Neural cell (in vitro differentiated cells): ENCODE measurements at regions not wholly inside any gene's neighbourhood (a gene's known extent, or its start where the extent isn't known, plus 50 kb on each side); places are given as distances from the start of the nearest gene placed in this dataset.

ENCODE experiments used
- CTCF ChIP-seq: fragments of 450-650 bp; IDR thresholded peaks from 2 replicates; pipeline ENCODE4 v1.5.1; 2014; ENCODE audit warnings: antibody characterized with exemption, mild to moderate bottlenecking, moderate library complexity; ENCODE audit not compliant: poor library complexity, severe bottlenecking
- EP300 ChIP-seq: fragments of 450-650 bp; conservative IDR thresholded peaks from 2 replicates; pipeline ENCODE4 v1.6.1; 2014; ENCODE audit warnings: antibody characterized with exemption, mild to moderate bottlenecking, moderate library complexity; ENCODE audit not compliant: poor library complexity, severe bottlenecking
- EZH2 ChIP-seq: fragments of 200-600, 300-800 bp; shearing (Covaris generic), sonication (generic); IDR thresholded peaks from 2 replicates; pipeline ENCODE4 v1.6.1; 2014; ENCODE audit warnings: antibody characterized with exemption, low read length, borderline replicate concordance, mild to moderate bottlenecking; ENCODE audit not compliant: insufficient read depth, poor library complexity, severe bottlenecking
- RAD21 ChIP-seq: fragments of 450-650 bp; conservative IDR thresholded peaks from 2 replicates; pipeline ENCODE4 v1.6.1; 2014; ENCODE audit warnings: antibody characterized with exemption, mild to moderate bottlenecking, moderate library complexity

GRCh38 chr11:112651386-112651785, 309.8 kb upstream of the NCAM1 start:
- TF ChIP-seq CTCF (no peak), RAD21 (no peak), EZH2 (no peak), EP300 (no peak)
